GM12878 (cell line): ENCODE measurements at regions not wholly inside any gene's neighbourhood (a gene's known extent, or its start where the extent isn't known, plus 50 kb on each side); places are given as distances from the start of the nearest gene placed in this dataset.

Experiments
- ATAC-seq: fragments of 200-7000 bp; cut with Tn5 transposase; 3 replicates; pipeline ENCODE4 v1.9.1; 2020; ENCODE audit warnings: mild to moderate bottlenecking, moderate library complexity
- BruUV-seq: library from RNA; stranded (reverse); fragments of 400-500 nt; replicated peaks from 2 replicates; lab custom pipeline; 2021; lab: Mats Ljungman, UMichigan
- CTCF ChIA-PET: fragments of 300-600 bp; sonication (Branson Sonifier 250); formaldehyde crosslinking; extraction: SDS; loops from one replicate; lab custom pipeline; 2021; ENCODE audit warnings: inconsistent platforms; lab: Yijun Ruan, JAX
- POLR2A ChIA-PET: fragments of 350-600 bp; formaldehyde crosslinking; extraction: SDS; loops from one replicate; lab custom pipeline; 2021; ENCODE audit warnings: inconsistent platforms; lab: Charles Lee
- RAD21 ChIA-PET: fragments of 300-600 bp; sonication (Branson Sonifier 250); formaldehyde crosslinking; loops from one replicate; lab custom pipeline; 2023; ENCODE audit warnings: antibody characterized with exemption; ENCODE audit not compliant: unreplicated experiment; lab: Charles Lee
- SMC1A ChIA-PET: fragments of 300-600 bp; sonication (Branson Sonifier 250); formaldehyde crosslinking; loops from one replicate; lab custom pipeline; 2023; ENCODE audit not compliant: unreplicated experiment, uncharacterized antibody; lab: Charles Lee
- DNase-seq: peaks from one replicate; pipeline ENCODE4 v3.0.0-alpha.2; 2011; ENCODE audit warnings: low read depth, low spot score
- FAIRE-seq: peaks from 3 replicates; lab custom pipeline; 2011; peaks lifted over from hg19 to GRCh38; lab: Jason Lieb, UNC
- H2AFZ ChIP-seq: 2 replicates; pipeline ENCODE4 v1.6.0; 2011; ENCODE audit warnings: low read depth, low read length, control low read depth; ENCODE audit not compliant: control insufficient read depth
- H3K27ac ChIP-seq: 2 replicates; pipeline ENCODE4 v1.5.1; 2011; ENCODE audit warnings: control low read depth; ENCODE audit not compliant: control insufficient read depth, insufficient read depth
- H3K27me3 ChIP-seq, 2 experiments: replicated peaks in 1 of 2; 2 replicates each; pipeline versions ENCODE4 v1.6.0 to v1.6.1; 2011; ENCODE audit warnings: low read length in 1 of 2; ENCODE audit not compliant: control insufficient read depth in 2 of 2, insufficient read depth in 2 of 2
- H3K36me3 ChIP-seq, 2 experiments: 2 replicates each; pipeline ENCODE4 v1.5.1; 2011; ENCODE audit warnings: low read length in 1 of 2; ENCODE audit not compliant: control insufficient read depth in 2 of 2, insufficient read depth in 2 of 2
- H3K4me1 ChIP-seq: 2 replicates; pipeline ENCODE4 v1.6.1; 2011; ENCODE audit warnings: mild to moderate bottlenecking, low read length, moderate library complexity, mixed read lengths; ENCODE audit not compliant: control insufficient read depth, insufficient read depth
- H3K4me2 ChIP-seq: 2 replicates; pipeline ENCODE4 v1.6.0; 2011; ENCODE audit warnings: control low read depth; ENCODE audit not compliant: control insufficient read depth, insufficient read depth
- H3K4me3 ChIP-seq: fragments of 200-600 bp; sonication (generic); 2 replicates; pipeline ENCODE4 v1.5.1; 2016
- H3K79me2 ChIP-seq: 2 replicates; pipeline ENCODE4 v1.6.0; 2011; ENCODE audit warnings: low read length; ENCODE audit not compliant: control insufficient read depth, insufficient read depth
- H3K9ac ChIP-seq: 2 replicates; pipeline ENCODE4 v1.8.0; 2011; ENCODE audit warnings: low read length, control low read depth, mixed read lengths; ENCODE audit not compliant: control insufficient read depth, insufficient read depth
- H3K9me3 ChIP-seq: replicated peaks from 3 replicates; pipeline ENCODE4 v1.5.1; 2011; ENCODE audit warnings: mild to moderate bottlenecking, low read length; ENCODE audit not compliant: control insufficient read depth, insufficient read depth
- H4K20me1 ChIP-seq: 2 replicates; pipeline ENCODE4 v1.6.0; 2011; ENCODE audit not compliant: control insufficient read depth, insufficient read depth
- CHD4 ChIP-seq: fragments of 200-600 bp; sonication (generic); IDR thresholded peaks from 2 replicates; pipeline ENCODE4 v1.6.1; 2016; ENCODE audit warnings: mild to moderate bottlenecking
- FOXM1 ChIP-seq: IDR thresholded peaks from 2 replicates; pipeline ENCODE4 v1.6.1; 2012; ENCODE audit warnings: low read depth, mild to moderate bottlenecking, inconsistent platforms, low read length, moderate library complexity
- HDGF ChIP-seq: fragments of 450-650 bp; IDR thresholded peaks from 2 replicates; pipeline ENCODE4 v1.6.1; 2016; ENCODE audit warnings: antibody characterized with exemption
- IKZF1 ChIP-seq: fragments of 450-650 bp; conservative IDR thresholded peaks from 2 replicates; pipeline ENCODE4 v1.6.1; 2017; ENCODE audit warnings: antibody characterized with exemption, mild to moderate bottlenecking
- MEF2B ChIP-seq: fragments of 450-650 bp; IDR thresholded peaks from 2 replicates; pipeline ENCODE4 v1.6.1; 2018; ENCODE audit warnings: mild to moderate bottlenecking, moderate library complexity; ENCODE audit not compliant: partially characterized antibody, poor library complexity, severe bottlenecking
- MXI1 ChIP-seq: fragments of 150-350 bp; IDR thresholded peaks from 2 replicates; pipeline ENCODE4 v1.6.1; 2011; ENCODE audit warnings: low read depth, mild to moderate bottlenecking, inconsistent platforms, low read length, improper control_type of control experiment
- SMAD5 ChIP-seq: IDR thresholded peaks from 2 replicates; pipeline ENCODE4 v1.6.1; 2016; ENCODE audit warnings: antibody characterized with exemption, low read depth
- SREBF1 ChIP-seq: IDR thresholded peaks from 2 replicates; pipeline ENCODE4 v1.6.1; 2012; ENCODE audit warnings: mild to moderate bottlenecking, low read length
- STAT1 ChIP-seq: fragments of 450-650 bp; conservative IDR thresholded peaks from 2 replicates; pipeline ENCODE4 v1.6.1; 2014; ENCODE audit warnings: antibody characterized with exemption, mild to moderate bottlenecking
- ZNF24 ChIP-seq: fragments of 450-650 bp; IDR thresholded peaks from 2 replicates; pipeline ENCODE4 v1.6.1; 2017; ENCODE audit warnings: antibody characterized with exemption, mild to moderate bottlenecking
- WGBS: methylation state at CpG from one replicate; pipeline ENCODE4 v1.1.6; 2016; ENCODE audit warnings: low lambda C conversion rate; ENCODE audit not compliant: insufficient replicate concordance, insufficient coverage; ENCODE audit errors: missing lambda C conversion rate; 5-methylcytosine and 5-hydroxymethylcytosine counted together
- in situ Hi-C: fragments of 300-500 bp; cut with MboI; formaldehyde crosslinking; loops from 9 replicates; pipeline ENCODE4 v1.14.3; 2018; ENCODE audit warnings: mixed read lengths
- intact Hi-C: fragments of 100-400 bp; cut with micrococcal nuclease; formaldehyde crosslinking; loops from one replicate; pipeline ENCODE4 v1.14.2; 2022; ENCODE audit not compliant: unreplicated experiment
- TF ChIP-seq, protein P1 (sequence below): fragments of 450-650 bp; IDR thresholded peaks from 2 replicates; pipeline ENCODE4 v1.6.1; 2017; ENCODE audit warnings: borderline replicate concordance
- TF ChIP-seq, protein P2 (sequence below): IDR thresholded peaks from 2 replicates; pipeline ENCODE4 v1.6.1; 2012; ENCODE audit warnings: low read depth, low read length, improper control_type of control experiment
- TF ChIP-seq, protein P3 (sequence below): fragments of 450-650 bp; IDR thresholded peaks from 2 replicates; pipeline ENCODE4 v1.6.1; 2017; ENCODE audit warnings: mild to moderate bottlenecking, moderate library complexity

DNA sequence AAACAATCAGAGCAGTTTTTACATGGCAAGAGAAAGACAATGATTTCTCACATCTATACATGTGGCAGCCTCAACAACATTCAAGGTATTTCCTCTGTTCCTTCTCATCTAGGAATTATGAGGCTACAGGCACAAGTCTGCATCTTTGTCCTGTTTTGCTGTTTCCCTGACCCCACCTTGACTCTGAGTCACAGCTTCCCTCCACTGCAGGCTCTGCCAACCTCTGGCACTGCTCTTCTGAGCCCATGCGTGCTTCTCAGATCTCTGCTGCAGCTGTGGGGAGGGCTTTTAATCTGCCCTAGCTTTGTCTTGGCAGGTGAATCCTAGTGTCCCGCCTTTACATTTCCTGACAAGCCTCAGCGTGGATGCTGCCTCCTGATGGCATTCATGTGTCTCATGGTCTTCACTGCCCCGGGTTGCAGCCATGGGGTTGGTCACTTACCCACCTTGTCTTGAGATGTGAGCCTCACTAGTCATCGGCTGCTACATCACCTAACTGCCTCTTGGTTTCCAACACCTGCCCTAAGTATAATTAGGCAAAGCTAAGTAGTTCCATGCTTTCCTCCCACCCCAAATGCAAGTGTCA, 578.5 kb downstream of the TBC1D22A start:
- in situ Hi-C loops: no loop called here
- RAD21 ChIA-PET: no interaction called here
- Histone ChIP-seq H3K9ac (no peak overlapping the region), H3K4me2 (no peak overlapping the region), H3K36me3 (no peaks in the 10 kb centered on the region), H2AFZ (no peak overlapping the region), H3K4me1 (no peaks in the 10 kb centered on the region), H3K27me3 (no peaks in the 10 kb centered on the region), H3K27ac (no peak overlapping the region), H3K79me2 (no peaks in the 10 kb centered on the region), H3K4me3 (no peak overlapping the region), H4K20me1 (no peaks in the 10 kb centered on the region)
- BruUV-seq: no TSS peak
- WGBS: 21% methylated on average over 5 of the region's 5 CpGs
- ATAC-seq: no peak
- POLR2A ChIA-PET: no interaction called here
- SMC1A ChIA-PET: no interaction called here
- CTCF ChIA-PET: no interaction called here
- DNase-seq: no peak
- no peak for FAIRE-seq
- TF ChIP-seq, protein P1, sequence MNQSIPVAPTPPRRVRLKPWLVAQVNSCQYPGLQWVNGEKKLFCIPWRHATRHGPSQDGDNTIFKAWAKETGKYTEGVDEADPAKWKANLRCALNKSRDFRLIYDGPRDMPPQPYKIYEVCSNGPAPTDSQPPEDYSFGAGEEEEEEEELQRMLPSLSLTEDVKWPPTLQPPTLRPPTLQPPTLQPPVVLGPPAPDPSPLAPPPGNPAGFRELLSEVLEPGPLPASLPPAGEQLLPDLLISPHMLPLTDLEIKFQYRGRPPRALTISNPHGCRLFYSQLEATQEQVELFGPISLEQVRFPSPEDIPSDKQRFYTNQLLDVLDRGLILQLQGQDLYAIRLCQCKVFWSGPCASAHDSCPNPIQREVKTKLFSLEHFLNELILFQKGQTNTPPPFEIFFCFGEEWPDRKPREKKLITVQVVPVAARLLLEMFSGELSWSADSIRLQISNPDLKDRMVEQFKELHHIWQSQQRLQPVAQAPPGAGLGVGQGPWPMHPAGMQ: no peak
- TF ChIP-seq CHD4 (no peak), HDGF (no peak), MEF2B (no peak), STAT1 (no peak), MXI1 (no peak), FOXM1 (no peak), SREBF1 (no peak), ZNF24 (no peak), SMAD5 (no peak), IKZF1 (no peak)
- TF ChIP-seq, protein P2, sequence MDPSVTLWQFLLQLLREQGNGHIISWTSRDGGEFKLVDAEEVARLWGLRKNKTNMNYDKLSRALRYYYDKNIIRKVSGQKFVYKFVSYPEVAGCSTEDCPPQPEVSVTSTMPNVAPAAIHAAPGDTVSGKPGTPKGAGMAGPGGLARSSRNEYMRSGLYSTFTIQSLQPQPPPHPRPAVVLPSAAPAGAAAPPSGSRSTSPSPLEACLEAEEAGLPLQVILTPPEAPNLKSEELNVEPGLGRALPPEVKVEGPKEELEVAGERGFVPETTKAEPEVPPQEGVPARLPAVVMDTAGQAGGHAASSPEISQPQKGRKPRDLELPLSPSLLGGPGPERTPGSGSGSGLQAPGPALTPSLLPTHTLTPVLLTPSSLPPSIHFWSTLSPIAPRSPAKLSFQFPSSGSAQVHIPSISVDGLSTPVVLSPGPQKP: no peak
- TF ChIP-seq, protein P3, sequence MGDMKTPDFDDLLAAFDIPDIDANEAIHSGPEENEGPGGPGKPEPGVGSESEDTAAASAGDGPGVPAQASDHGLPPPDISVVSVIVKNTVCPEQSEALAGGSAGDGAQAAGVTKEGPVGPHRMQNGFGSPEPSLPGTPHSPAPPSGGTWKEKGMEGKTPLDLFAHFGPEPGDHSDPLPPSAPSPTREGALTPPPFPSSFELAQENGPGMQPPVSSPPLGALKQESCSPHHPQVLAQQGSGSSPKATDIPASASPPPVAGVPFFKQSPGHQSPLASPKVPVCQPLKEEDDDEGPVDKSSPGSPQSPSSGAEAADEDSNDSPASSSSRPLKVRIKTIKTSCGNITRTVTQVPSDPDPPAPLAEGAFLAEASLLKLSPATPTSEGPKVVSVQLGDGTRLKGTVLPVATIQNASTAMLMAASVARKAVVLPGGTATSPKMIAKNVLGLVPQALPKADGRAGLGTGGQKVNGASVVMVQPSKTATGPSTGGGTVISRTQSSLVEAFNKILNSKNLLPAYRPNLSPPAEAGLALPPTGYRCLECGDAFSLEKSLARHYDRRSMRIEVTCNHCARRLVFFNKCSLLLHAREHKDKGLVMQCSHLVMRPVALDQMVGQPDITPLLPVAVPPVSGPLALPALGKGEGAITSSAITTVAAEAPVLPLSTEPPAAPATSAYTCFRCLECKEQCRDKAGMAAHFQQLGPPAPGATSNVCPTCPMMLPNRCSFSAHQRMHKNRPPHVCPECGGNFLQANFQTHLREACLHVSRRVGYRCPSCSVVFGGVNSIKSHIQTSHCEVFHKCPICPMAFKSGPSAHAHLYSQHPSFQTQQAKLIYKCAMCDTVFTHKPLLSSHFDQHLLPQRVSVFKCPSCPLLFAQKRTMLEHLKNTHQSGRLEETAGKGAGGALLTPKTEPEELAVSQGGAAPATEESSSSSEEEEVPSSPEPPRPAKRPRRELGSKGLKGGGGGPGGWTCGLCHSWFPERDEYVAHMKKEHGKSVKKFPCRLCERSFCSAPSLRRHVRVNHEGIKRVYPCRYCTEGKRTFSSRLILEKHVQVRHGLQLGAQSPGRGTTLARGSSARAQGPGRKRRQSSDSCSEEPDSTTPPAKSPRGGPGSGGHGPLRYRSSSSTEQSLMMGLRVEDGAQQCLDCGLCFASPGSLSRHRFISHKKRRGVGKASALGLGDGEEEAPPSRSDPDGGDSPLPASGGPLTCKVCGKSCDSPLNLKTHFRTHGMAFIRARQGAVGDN: no peak
- TF ChIP-seq, all 136 proteins: peak for 0
- intact Hi-C loops: no loop called here
- no peaks in the 10 kb centered on the region; the same call in 2 of the 3 replicates for H3K9me3 ChIP-seq
